Urinary bladder (tissue), 3 donors: ENCODE measurements at regions not wholly inside any gene's neighbourhood (a gene's known extent, or its start where the extent isn't known, plus 50 kb on each side); places are given as distances from the start of the nearest gene placed in this dataset.
"Not testable (repeated sequence)": the region's sequence is repeated elsewhere in the genome, so short reads cannot be mapped to it uniquely, and the experiment has no call there.

ENCODE experiments used
- DNase-seq: peaks from one replicate; pipeline ENCODE4 v3.0.0-alpha.2; 2015; ENCODE audit errors: extremely low spot score
- H3K27ac ChIP-seq: one replicate; pipeline ENCODE4 v1.5.1; 2013; ENCODE audit warnings: low read depth, mild to moderate bottlenecking, moderate library complexity
- H3K36me3 ChIP-seq: one replicate; pipeline ENCODE4 v1.6.1; 2013; ENCODE audit warnings: mild to moderate bottlenecking, moderate library complexity; ENCODE audit not compliant: insufficient read depth
- H3K4me1 ChIP-seq: one replicate; pipeline ENCODE4 v1.6.1; 2013; ENCODE audit warnings: mild to moderate bottlenecking, moderate library complexity; ENCODE audit not compliant: insufficient read depth
- H3K4me3 ChIP-seq: one replicate; pipeline ENCODE4 v1.5.1; 2013; ENCODE audit warnings: low read depth, low read length
- WGBS: extraction: QIAGEN DNeasy Blood & Tissue Kit; methylation state at CpG from one replicate; pipeline ENCODE4 v1.1.7; 2013; 5-methylcytosine and 5-hydroxymethylcytosine counted together
- donor health status: healthy with polysubstance abuse.
- donor health status: healthy.

DNA sequence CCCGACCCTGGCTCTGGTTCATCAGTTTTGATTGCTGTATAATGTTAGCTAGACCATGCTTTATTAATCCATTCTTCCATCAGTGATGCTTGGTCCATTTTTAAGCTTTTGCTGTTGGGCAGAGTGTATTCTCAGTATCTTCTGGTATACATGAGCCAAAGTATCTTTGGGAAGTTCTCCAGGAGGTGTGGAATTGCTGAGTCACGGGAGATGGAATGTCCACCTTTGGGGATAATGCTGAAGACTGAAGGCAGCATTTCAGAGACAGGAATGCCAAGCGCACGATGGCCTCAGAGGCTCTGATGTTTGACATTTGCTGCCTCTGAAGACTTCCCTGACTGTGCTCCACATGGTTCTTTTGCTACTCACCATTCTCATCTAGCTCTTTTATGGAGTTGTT lies 266.3 kb upstream of the KAZN start:
- H3K4me3 ChIP-seq: no peak overlapping the region
- H3K36me3 ChIP-seq: no peaks in the 10 kb centered on the region
- peaks cover 1% of the 10 kb centered on the region for H3K4me1 ChIP-seq
- no peak overlapping the region for H3K27ac ChIP-seq
- DNase-seq: no peak
- whole genome bisulfite sequencing: 71% methylated on average over 4 of the region's 4 CpGs

DNA sequence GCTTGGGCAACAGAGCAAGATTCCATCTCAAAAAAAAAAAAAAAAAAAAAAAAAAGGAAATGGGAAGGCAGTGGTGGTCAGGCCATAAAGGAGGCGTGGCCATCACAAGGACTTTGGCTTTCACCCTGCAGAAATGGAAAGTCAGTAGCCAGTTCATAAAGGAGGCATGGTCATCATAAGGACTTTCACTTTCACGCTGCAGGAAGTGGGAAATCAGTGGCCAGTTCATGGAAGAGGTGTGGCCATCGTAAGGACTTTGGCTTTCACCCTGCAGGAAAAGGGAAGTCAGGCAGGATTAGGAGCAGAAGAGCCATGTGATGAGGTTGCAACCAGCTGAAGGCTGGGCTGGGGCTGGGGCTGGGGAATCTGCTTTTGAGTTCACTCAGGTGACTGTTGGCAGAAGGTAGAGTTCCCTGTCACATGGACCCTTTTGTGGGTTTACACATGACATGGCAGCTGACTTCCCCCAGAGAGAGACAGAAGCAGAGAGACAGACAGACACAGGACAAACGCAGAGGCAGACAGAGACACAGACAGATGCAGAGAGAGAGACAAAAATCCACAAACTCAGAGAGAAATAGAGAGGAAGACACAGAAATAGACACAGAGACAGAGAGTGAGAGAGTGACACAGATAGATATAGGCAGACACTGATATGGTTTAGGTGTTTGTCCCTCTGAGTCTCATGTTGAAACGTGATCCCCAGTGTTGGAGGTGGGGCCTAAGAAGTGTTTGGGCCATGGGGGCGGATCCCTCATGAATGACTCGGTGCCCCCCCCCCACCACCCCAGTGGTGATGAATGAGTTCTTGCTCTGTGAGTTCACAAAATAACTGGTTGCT lies 263.9 kb upstream of the KAZN start:
- no peak for DNase-seq
- no peaks in the 10 kb centered on the region for H3K36me3 ChIP-seq
- peaks cover 1% of the 10 kb centered on the region for H3K4me1 ChIP-seq
- no peak overlapping the region for H3K27ac ChIP-seq
- no peak overlapping the region for H3K4me3 ChIP-seq
- whole genome bisulfite sequencing: 64% methylated on average over 7 of the region's 7 CpGs

DNA sequence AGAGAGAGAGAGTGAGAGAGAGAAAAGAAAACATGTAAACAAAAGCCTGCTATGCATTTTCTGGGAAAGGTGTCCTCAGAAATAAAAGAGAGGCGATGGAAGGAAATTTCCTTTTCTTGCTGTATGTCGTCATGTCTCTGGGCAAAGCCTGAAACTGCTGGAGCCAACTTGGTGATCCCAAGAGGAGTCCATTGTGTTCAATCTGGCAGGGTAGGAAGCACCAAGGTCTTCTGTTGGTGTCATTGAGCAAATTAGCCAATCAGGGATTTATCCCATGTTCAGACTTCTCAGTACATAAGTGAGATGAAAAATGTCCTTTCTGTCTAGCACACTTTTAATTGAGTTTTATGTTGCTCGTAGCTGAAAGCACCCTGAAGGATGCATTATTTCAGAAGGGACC lies 260.0 kb upstream of the KAZN start:
- H3K4me1 ChIP-seq: no peaks in the 10 kb centered on the region
- no peak for DNase-seq
- H3K36me3 ChIP-seq: no peaks in the 10 kb centered on the region
- 76% methylated on average over 3 of the region's 3 CpGs for WGBS
- no peak overlapping the region for H3K4me3 ChIP-seq
- no peak overlapping the region for H3K27ac ChIP-seq

DNA sequence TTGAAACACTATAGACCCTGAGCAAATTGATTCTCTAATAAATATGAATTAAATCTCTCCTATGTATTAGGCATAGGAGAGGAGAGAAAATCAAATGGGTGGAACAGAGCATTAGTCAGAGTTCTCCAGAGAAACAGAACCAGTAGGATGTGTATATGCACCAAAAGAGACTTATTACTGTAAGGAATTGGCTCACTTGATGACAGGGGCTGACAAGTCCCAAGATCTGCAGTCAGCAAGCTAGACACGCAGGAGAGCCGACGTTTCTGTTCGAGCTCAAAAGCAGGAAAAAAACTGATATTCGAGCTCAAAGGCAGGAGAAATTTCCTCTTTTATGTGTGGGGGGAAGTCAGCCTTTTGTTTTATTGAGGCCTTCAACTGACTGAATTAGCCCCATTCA lies 259.2 kb upstream of the KAZN start:
- H3K36me3 ChIP-seq: no peaks in the 10 kb centered on the region
- no peak for DNase-seq
- 74% methylated on average over 5 of the region's 5 CpGs for WGBS
- no peaks in the 10 kb centered on the region for H3K4me1 ChIP-seq
- H3K4me3 ChIP-seq: no peak overlapping the region
- H3K27ac ChIP-seq: no peak overlapping the region

DNA sequence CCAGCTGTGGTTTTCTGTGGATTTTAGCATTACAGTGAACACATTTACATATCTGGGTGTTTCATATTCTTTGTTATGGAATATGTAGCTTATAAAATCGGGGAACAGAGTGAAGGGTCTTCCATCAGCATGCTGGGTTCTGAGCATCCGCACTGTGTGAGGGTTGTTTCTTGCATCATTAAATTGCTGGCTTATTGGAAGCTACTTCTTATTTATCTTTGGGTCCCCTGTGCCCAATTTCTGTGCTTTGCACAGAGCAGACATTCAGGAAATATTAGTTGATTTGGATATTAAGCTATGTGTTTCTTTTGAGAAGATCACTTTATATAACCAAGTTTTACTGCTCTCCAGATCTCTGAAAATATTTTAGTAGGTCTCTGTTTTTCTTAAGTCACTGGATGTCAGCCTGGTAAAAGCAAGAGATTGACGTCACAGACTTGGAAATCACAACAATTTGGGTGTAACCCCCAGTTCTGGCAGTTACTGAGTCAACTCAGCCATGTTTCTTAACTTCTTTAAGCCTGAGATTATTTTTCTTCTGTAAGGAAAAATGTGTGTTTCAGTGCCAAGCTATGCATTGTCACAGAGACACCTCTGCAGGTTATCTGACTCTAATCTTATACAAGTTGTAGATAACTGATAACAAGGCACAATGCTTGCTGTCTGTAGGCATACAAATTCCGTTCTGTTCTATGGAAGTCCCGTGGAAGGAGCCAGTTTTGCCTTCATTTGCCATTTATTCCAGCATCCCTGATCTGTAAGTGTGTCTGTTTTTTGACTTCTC lies 258.3 kb upstream of the KAZN start:
- H3K4me3 ChIP-seq: no peak overlapping the region
- no peaks in the 10 kb centered on the region for H3K4me1 ChIP-seq
- DNase-seq: no peak
- no peak overlapping the region for H3K27ac ChIP-seq
- H3K36me3 ChIP-seq: no peaks in the 10 kb centered on the region
- 37% methylated on average over 5 of the region's 5 CpGs for WGBS

DNA sequence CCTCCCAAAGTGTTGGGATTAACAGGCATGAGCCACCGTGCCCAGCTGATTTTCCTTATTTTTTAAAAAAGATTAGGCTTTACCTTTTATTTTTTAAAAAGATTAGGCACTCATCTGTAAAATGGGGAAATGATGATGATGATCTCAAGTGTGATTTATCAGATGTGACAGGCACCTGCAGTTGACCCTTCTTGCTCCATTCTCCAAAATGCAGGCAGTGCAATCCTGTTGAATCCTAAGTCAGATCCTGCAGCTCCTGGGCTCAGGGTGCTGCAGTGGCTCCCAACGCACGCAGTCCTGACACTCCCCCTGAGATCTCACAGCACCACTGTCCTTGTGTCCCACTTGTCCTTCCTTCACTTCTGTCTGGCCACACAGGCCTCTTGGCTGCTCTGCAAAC lies 257.3 kb upstream of the KAZN start:
- 92% methylated on average over 3 of the region's 3 CpGs for WGBS
- no peak overlapping the region for H3K27ac ChIP-seq
- H3K36me3 ChIP-seq: no peaks in the 10 kb centered on the region
- H3K4me3 ChIP-seq: no peak overlapping the region
- H3K4me1 ChIP-seq: no peaks in the 10 kb centered on the region
- no peak for DNase-seq

DNA sequence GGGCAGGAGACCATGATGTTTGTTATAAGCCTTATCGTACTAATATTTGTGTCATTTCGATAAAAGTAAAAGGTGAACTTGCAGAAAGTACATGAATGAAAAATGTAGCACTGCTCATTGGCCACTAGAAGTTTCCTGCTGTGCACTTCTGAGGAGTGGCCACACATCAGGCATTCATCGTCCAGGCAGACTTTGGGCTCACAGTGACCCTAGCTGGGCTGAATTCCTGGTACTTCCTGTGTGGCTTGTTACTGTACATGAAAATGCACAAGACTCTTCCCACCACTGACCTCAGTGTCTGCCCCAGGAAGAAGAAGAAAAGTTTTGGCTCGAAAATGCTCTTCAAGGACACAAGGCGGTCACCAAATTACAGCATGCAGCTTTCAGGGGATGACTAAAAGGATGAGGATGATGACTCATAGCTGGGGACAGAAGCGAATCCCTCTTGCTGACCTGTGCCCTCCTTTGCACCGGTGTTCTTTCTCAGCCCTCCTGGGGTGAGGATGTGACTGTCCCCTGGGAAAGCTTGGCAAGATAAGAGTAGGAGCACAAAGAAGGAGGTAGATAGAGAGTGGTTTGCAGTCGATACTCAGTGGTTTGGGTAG lies 252.4 kb upstream of the KAZN start:
- Histone ChIP-seq H3K4me1 (no peaks in the 10 kb centered on the region), H3K27ac (no peak overlapping the region), H3K36me3 (no peaks in the 10 kb centered on the region), H3K4me3 (no peak overlapping the region)
- 78% methylated on average over 8 of the region's 8 CpGs for WGBS
- no peak for DNase-seq

DNA sequence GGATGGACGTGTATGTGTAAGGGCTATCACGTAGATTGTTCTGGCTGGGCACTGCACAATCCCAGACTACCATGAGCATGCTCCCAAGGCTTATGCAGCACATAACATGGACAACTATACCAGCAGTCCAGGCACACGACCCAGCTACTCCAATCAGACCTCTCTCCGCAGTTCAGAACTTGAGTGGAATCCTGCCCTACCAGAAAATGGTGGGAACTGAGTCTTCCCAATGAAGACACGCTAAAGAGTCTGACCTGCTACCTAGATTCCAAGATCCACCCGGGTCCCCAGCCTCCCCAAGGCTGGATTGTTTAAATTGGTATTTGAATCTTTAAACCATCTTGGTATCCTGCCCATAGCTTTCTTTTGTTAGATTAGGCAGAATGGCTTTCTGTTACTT lies 251.3 kb upstream of the KAZN start:
- Histone ChIP-seq H3K36me3 (no peaks in the 10 kb centered on the region), H3K27ac (no peak overlapping the region), H3K4me3 (no peak overlapping the region), H3K4me1 (no peaks in the 10 kb centered on the region)
- 81% methylated on average over 6 of the region's 6 CpGs for WGBS
- DNase-seq: no peak

DNA sequence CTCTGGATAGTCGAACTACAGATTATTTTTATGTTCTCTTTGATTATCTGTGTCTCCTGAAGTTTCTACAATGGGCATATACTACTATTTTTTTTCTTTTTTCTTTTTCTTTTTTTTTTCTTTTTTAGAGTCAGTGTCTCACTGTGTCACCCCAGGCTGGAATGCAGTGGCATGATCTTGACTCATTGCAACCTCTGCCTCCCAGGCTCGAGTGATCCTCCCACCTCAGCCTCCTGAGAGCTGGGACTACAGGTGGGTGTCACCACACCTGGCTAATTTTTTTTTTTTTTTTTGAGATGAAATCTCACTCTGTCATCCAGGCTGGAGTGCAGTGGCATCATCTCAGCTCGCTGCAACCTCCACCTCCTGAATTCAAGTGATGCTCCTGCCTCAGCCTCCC lies 250.7 kb upstream of the KAZN start:
- WGBS: 91% methylated on average over 3 of the region's 3 CpGs
- DNase-seq: no peak
- H3K4me3 ChIP-seq: no peak overlapping the region

DNA sequence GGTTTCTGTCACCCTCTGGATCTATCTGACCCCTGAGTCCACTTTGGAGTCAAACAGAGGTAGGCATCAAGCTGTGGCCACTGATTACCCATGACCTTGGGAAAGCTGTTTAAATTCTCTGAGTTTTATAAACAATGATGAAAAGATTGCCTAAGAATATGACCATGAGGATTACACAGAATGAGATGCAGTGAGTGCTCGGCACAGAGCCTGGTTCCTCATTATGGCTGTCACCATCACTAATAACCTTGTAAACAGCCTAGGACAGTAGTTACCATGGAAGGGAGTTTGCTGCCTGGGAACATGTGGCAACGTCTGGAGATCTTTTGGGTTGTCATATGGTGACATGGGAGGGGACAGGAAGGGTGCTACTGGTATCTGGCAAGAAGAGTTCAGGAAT lies 248.3 kb upstream of the KAZN start:
- WGBS: 64% methylated on average over 2 of the region's 2 CpGs
- no peak overlapping the region for H3K27ac ChIP-seq

More for the DNA sequence above, 250.7 kb upstream of the KAZN start:
- H3K27ac ChIP-seq: no peak overlapping the region
- no peaks in the 10 kb centered on the region for H3K4me1 ChIP-seq
- no peaks in the 10 kb centered on the region for H3K36me3 ChIP-seq

DNA sequence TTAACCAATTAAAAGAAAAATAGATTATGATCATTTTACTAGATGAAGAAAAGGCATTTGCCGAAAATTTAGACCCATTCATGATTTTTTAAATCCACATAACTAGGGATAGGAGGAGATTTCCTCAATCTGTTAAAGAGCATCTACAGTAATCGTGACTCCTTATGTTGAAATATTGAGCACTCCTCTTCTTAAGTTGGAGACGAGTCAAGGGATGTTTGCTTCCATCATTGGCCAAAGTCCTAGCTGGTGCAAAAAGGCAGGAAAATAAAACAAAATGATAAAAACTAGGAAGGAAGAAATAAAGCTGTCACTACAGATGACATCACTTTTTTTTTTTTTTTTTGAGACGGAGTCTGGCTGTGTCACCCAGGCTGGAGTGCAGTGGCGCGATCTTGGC lies 245.6 kb upstream of the KAZN start:
- no peak overlapping the region for H3K27ac ChIP-seq
- WGBS: 70% methylated on average over 4 of the region's 6 CpGs
- H3K4me1 ChIP-seq: no peaks in the 10 kb centered on the region
- no peaks in the 10 kb centered on the region for H3K36me3 ChIP-seq
- H3K4me3 ChIP-seq: no peak overlapping the region
- no peak for DNase-seq

More for the DNA sequence above, 248.3 kb upstream of the KAZN start:
- H3K36me3 ChIP-seq: no peaks in the 10 kb centered on the region
- no peak overlapping the region for H3K4me3 ChIP-seq
- no peak for DNase-seq
- no peaks in the 10 kb centered on the region for H3K4me1 ChIP-seq

DNA sequence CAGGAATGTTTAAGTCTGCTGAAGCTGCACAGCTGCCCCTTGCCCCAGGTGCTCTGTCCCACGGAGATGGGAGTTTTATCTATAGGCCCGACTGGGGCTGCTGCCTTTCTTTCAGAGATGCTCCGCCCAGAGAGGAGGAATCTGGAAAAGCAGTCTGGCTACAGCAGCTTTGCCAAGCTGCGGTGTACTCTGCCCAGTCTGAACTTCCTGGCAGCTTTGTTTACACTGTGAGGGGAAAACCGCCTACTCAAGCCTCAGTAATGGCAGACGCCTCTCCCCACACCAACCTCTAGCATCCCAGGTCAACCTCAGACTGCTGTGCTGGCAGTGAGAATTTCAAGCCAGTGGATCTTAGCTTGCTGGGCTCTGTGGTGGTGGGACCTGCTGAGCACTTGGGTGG lies 237.5 kb upstream of the KAZN start:
- not testable (repeated sequence) for H3K4me3 ChIP-seq, DNase-seq, H3K36me3 ChIP-seq, H3K27ac ChIP-seq, H3K4me1 ChIP-seq
- WGBS: 40% methylated on average over 6 of the region's 6 CpGs

DNA sequence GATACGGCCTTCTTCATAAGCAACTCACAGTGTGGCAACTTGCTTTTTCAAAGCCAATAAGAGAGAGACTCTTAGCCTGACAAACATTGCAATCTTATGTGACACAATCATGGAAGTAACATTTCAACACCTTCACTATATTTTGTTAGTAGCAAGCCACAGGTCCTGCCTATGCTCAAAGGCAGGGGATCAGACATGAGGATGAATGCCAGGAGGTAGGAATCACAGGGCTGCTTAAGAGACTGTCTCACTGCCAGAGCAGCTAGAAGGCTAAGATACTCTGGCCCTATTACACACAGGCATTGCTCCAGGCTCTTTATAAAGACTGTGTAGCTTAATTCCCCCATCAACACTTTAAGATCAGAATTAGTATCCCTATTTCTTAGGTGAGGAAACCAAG lies 236.2 kb upstream of the KAZN start:
- no peak overlapping the region for H3K27ac ChIP-seq
- 92% methylated on average over 1 of the region's 1 CpG for WGBS

DNA sequence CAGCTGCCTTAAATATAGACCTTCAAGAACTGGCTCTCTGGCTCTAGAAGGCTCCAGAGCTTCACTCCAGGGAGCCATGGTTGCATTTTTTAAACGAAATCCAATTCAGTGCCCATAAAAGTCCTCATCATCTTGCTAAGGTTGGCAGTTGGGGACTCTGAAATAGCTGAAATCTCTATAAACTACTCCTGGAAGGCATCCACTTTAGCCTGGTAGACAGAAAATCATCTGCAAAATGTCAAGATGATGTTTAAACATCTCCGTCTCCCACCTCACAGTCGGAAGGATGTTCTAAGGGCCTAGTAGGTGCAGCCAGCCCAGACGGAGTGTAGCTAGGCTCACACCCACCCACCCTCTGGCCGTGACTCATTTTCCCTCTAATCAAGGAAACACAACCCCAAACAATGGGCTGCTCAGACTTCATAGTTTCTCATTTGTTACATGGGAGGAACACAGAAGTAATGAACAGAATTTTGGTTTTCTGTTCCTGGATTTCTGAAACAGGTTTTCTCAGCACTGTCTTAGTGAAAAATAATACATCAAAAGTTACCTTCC lies 235.4 kb upstream of the KAZN start:
- WGBS: 45% methylated on average over 5 of the region's 5 CpGs
- no peak for DNase-seq
- Histone ChIP-seq H3K4me3 (no peak overlapping the region), H3K4me1 (no peaks in the 10 kb centered on the region), H3K27ac (no peak overlapping the region), H3K36me3 (no peaks in the 10 kb centered on the region)

More for the DNA sequence above, 236.2 kb upstream of the KAZN start:
- DNase-seq: no peak
- H3K36me3 ChIP-seq: no peaks in the 10 kb centered on the region
- no peaks in the 10 kb centered on the region for H3K4me1 ChIP-seq
- H3K4me3 ChIP-seq: no peak overlapping the region
